HG03280 (cell line): ENCODE measurements at regions not wholly inside any gene's neighbourhood (a gene's known extent, or its start where the extent isn't known, plus 50 kb on each side); places are given as distances from the start of the nearest gene placed in this dataset.
"Not testable (repeated sequence)": the region's sequence is repeated elsewhere in the genome, so short reads cannot be mapped to it uniquely, and the experiment has no call there.

ENCODE experiments used
- ATAC-seq: cut with Tn5 transposase; IDR thresholded peaks from one replicate; pipeline ENCODE4 v1.9.1; 2021; ENCODE audit warnings: mild to moderate bottlenecking, moderate library complexity; ENCODE audit not compliant: unreplicated experiment

DNA sequence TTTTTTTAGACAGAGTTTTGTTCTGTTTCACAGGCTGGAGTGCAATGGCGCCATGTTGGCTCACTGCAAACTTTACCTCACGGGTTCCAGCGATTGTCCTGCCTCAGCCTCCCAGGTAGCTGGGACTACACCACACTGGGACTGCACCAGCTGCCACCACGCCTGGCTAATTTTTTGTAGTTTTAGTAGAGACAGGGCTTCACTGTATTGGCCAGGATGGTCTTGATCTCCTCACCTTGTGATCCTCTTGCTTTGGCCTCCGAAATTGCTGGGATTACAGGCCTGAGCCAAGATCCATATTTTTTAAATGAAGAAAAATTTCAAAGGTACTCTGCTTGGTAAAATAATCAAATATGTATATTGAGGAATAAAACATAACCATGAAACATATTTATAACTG, 195.8 kb upstream of the TPTE start:
- peak; percentile 93 for ATAC-seq

DNA sequence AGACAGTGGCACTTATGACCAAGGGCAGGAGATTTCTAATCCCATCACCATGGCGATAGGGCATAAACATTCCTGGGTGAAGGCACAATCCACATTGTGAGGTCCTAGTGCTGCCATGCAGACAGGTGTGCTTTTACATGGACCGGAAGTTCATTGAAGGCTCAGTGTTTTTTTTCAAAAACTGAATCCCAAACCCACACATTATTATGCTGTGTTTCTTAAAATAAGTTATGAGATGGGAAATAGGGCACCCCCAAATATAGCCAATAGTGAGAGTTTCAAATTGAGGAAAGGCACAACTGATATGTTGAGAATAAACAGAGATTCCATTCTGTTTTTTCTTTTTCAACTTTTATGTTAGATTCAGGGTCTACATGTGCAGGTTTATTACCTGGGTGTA, 195.2 kb upstream of the TPTE start:
- ATAC-seq, result not testable (repeated sequence)

DNA sequence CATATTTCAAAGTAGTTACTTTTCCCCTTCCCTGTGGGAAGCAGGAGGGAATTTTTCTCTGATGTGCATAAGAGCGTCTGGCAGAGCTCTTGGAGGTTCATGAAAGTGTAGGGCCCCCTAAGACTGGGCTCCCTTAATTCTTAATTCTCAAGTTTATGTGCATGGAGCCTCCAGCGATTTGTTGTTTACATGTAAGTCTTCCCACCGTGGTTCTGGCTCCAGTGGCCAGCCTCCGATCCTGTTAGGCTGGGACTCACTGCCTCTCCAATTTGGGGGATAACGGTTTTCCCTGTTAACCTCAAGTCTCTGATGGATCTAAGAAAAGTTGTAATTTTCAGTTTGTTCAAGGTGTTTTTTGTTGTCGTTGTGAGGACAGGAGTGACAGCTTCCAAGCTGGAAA, 192.7 kb upstream of the TPTE start:
- not testable (repeated sequence) for ATAC-seq

DNA sequence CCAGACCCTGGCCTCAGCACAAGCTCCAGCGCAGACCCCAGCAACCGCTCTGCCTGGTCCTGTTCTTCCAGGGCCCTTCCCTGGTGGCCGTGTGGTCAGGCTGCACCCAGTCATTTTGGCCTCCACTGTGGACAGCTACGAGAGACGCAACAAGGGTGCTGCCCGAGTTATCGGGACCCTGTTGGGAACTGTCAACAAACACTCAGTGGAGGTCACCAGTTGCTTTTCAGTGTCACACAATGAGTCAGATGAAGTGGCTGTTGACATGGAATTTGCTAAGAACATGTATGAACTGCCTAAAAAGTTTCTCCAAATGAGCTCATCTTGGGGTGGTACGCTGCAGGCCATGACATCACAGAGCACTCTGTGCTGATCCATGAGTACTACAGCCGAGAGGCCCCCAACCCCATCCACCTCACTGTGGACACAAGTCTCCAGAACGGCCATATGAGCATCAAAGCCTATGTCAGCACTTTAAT, 190.7 kb upstream of the TPTE start:
- ATAC-seq, result not testable (repeated sequence)

DNA sequence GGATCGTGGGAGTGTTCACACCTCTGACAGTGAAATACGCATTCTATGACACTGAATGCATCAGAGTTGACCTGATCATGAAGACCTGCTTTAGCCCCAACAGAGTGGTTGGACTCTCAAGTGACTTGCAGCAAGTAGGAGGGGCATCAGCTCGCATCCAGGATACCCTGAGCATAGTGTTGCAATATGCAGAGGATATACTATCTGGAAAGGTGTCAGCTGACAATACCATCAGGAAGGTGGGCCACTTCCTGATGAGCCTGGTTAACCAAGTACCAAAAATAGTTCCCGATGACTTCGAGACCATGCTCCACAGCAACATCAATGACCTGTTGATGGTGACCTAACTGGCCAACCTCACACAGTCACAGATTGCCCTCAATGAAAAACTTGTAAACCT, 190.2 kb upstream of the TPTE start:
- not testable (repeated sequence) for ATAC-seq

DNA sequence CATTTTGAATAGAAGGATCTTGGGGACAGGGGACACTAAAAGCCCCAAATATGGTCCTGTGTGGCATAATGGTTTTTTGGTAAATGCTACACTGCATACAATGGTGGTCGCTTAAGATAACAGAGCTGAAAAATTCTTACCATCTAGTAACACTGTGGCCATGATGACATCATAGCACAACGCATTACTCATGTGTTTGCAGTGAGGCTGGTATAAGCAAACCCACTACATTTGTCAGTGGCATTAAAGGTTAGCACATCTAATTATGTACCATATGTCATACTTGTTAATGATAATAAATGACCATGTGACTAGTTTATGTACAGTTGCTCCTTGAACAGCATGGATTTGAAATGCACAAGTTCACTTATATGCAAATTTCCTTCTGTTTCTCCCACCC, 188.4 kb upstream of the TPTE start:
- ATAC-seq, result not testable (repeated sequence)

DNA sequence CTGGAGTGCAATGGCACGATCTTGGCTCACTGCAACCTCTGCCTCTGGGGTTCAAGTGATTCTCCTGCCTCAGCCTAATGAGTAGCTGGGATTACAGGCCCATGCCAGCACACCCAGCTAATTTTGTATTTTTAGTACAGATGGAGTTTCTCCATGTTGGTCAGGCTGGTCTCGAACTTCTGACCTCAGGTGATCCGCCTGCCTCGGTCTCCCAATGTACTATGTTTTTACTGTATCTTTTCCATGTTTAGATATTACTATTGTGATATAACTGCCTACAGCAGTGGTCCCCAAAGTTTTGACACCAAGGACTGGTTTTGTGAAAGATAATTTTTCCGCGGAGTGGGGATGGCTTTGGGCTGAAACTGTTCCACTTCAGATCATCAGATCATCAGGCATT, 187.0 kb upstream of the TPTE start:
- not testable (repeated sequence) for ATAC-seq

DNA sequence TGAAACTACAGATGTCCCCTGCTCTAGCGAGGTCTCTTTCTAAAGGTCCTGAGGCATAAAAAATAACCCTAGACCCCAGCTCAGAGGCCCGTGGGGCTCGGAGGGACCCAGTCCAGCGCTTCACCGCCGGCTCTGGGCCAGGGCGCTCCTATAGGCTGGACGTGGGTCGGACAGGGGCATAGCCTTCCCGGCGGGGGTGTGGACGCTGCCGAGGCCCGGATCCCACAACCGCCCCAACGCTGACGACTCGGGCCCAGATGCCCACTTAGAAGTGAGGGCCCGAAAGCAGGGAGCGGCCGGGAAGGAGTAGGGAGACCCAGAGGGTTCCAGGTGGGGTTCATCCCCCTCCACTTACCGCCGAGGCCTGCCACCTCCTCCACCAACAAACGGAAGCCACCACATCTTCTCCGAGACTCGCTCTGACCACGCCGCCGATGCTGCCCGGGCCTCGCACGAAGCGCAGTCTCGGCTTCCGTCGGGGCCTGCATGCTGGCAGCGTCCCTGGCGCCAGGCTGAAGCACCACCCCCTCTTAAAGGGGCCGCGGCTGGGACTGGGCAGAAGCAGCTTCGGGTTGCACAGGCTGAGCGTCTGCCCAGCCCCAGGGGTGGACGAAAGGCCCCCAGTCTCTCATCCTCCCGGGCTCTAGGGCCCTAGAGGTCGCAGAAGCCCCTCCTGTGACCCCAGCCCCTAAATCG, 179.0 kb upstream of the TPTE start:
- not testable (repeated sequence) for ATAC-seq

DNA sequence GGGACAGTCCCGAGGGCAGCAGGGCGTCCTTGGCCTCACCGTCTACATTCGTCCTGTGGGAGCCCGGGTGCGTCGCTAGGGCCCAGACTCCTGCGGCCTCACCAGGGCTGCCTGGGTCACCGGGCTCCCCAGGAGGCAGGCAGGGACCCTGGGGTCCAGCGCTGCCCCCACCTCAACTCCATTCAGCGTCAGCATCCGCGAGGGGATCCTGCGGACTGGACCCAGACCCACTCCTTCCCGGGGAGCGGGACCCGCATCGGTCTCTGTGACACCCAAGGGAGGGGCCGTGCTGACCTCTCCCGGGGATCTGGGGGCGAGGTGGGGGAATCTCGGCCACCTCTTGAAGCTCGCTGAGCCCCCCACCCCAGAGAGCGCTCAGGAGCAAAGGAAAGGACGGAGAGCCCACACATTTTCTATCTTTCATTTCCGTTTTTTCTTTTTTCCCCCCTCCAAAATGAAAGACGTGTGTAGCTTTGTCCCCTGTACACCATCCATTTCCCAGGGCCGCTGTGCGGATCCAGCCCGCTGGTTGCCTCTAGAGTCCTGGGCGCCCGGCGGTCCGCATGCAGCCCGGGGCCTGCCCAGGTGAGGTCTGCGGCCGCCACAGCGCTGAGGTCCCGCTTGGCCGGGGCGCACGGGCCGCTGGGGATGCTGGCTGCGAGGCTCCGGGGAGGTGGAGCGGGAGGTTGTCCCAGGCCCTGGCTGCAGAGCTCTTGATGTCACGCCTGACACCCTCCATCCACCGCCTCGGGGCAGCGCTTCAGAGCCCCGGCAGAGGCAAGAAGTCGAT, 178.0 kb upstream of the TPTE start:
- not testable (repeated sequence) for ATAC-seq

DNA sequence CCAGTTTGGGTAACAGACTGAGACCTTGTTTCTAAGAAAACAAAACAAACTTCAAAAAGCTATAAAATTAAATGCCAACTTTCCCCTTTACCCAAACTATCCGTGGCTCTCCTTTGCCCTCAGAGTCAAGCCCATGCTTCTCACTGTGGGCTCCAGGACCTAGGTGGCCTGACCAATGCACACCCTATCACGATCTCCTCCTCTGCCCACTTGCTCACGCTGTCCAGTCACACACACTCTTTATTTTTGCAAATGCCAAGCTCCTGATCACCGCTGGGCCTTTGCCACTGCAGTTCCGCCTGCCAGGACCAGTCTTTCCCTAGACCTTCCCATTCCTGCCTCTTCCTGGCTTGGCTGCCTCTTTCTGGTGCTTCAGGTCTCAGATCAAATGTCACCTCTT, 177.1 kb upstream of the TPTE start:
- ATAC-seq, result not testable (repeated sequence)

DNA sequence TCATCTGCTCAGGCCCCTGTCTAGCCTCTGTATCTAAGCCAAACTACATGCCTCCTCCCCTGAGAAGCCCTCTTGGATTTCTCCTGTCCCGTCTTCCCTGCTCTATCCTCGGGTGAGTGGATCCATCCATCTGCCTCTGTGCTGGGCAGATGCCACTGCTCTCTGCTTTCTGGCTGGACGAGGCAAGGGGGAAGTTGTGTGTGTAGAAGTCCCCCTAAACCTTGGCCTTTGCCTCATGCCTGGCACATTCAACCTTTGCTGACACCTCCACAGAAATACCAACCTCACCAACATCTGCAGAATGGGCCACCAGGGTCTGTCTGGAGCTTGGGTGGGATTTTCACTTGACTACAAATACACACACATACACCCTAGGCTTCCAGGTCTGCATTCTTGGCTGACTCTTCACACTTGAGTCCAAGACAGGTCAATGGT, 176.2 kb upstream of the TPTE start:
- not testable (repeated sequence) for ATAC-seq

DNA sequence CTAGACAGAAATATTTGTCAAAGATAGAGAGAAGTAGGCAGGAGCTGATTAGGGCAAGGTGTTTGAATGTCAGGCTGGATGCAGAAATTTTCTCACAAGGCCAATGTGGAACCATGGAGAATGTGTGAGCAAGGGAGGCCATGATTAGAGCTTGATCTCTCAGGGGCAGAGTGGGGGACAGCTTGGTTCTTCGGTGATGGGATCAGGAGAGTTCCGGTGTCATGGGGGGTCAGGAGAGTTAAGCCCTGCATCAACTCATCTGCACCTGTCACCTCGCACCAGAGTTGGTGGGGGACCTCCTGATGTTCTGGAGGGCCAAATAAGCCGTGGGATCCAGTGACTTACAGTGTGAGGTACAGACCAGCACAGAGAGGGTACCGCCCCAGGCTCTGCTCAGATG, 175.1 kb upstream of the TPTE start:
- ATAC-seq, result not testable (repeated sequence)

DNA sequence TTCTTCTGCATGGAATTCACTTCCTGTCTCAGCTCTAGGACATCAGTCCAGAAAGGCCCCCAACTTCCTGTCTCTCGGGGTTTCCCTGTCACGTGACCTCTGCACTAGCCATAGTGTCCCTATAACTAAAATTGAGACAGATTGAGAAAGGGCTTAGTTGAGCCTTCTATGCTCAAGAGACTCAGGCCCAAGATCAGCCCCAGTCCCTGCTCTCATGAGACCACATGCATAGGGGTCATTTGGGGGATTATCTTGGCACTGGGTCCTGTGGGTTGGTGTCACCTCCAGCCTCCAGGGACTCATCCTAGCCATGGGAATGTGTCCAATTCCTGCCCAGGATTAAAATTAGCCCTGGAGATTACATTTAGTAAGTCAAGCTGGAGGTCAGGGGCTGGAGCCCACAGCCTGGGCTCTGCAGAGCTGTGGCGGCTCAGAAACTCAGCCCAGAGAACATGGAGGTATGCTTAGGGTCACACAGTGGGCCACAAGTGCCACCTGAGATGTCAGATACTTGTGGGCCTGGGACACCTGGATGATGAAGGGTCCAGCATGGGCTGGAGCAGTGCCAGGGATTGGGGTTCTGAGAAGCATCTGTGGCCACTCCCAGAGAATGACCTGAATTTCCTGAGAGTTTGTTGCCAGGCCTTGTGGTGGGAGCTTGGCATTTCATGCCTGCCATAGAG, 174.3 kb upstream of the TPTE start:
- not testable (repeated sequence) for ATAC-seq

DNA sequence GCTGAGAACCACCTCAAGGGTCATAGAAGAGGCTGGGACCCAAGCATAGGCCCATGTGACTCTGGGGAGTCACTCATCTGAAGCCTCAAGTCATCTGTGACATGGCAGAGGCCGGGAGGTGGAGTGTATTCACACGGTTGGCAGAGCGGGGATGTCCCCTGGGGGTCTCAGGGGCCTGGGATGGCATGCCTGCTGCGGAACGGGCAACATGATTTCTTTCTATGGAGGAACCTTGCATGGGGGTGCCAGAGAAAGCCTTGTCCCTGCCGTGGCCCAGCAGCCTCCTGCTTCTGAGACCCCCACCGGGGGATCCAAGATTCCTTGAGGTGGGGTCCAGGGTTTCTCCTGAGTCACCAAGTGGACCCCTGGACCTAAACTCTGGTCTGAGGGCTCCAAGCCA, 173.7 kb upstream of the TPTE start:
- not testable (repeated sequence) for ATAC-seq

DNA sequence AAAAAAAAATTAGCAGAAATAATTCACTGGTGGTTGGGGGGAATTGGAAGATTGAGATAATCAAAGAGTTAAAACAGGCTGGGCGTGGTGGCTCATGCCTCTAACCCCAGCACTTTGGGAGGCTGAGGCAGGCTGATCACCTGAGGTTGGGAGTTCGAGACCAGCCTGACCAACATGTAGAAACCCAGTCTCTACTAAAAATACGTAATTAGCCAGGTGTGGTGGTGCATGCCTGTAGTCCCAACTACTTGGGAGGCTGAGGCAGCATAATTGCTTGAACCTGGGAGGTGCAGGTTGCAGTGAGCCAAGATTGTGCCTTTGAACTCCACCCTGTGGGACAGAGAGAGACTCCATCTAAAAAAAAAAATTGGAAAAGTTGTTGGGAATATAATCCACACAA, 173.2 kb upstream of the TPTE start:
- not testable (repeated sequence) for ATAC-seq

DNA sequence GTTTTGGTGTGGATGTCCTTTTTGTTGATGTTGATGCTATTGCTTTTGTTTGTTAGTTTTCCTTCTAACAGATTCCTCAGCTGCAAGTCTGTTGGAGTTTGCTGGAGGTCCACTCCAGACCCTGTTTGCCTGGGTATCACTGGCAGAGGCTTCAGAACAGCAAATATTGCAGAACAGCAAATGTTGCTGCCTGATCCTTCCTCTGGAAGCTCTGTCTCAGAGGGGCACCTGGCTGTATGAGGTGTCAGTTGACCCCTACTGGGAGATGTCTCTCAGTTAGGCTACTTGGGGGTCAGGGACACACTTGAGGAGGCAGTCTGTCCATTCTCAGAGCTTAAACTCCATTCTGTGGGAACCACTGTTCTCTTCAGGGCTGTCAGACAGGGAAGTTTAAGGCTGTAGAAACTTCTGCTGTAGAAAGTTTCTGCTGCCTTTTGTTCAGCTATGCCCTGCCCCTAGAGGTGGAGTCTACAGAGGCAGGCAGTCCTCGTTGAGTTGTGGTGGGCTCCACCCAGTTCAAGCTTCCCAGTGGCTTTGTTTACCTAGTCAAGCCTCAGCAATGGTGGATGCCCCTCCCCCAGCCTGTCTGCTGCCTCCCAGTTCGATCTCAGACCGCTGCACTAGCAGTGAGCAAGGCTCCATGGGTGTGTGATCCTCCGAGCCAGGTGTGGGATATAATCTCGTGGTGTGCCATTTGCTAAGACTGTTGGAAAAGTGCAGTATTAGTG, 166.4 kb upstream of the TPTE start:
- not testable (repeated sequence) for ATAC-seq

DNA sequence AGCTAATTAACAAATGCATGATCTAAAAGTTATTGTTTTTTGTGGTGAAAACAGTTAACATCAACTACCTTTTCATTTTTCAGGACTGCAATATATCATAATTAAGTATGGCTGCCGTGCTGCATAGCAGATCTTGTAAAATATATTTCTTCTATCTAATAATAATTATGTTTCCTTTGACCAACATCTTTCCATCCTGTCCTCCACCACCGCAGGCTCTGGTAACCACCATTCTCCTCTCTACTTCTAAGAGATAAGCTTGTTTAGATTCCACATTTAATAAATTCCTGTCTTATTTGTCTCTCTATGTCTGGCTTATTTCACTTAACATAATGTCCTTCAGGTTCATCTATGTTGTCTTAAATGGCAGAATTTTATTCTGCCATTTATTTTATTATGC, 162.3 kb upstream of the TPTE start:
- ATAC-seq, result not testable (repeated sequence)

DNA sequence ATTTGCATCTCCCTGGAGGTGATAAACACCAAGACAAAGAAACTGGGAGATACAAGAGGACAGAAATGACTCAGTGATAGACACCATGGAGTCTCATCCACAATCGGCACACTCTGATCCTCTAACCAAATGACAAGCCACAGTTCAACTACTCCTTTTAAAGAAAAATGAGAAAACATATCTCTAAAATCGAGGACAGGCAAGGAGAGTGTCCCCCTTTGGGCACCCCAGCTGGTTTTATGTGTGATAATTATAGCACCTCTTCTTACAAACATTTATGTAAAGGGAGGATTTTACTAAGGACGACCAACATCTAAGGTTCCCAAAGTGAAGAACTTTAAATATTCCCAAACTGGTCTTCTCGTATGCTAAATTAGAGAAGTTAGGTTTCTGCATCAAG, 161.5 kb upstream of the TPTE start:
- ATAC-seq, result not testable (repeated sequence)

DNA sequence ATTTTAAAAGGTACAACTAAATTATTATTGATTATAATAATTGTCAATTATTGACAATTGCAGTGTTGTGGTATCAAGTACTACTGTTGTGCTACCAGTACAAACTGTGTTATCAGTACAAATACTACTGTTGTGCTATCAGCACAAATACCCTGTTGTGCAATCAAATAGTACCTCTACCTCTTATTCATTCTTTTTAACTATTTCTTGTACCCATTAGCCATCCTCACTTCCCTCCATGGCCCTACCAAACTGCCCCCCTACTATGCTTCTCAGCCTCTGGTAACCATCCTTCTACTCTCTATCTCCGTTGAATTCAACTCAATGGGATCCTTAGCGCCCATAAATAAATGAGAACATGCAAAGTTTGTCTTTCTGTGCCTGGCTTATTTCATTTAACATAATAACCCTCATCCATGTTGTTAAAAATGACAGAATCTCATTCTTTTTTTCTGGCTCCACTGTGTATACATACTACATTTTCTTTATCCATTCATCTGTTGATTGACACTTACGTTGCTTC, 160.1 kb upstream of the TPTE start:
- not testable (repeated sequence) for ATAC-seq

DNA sequence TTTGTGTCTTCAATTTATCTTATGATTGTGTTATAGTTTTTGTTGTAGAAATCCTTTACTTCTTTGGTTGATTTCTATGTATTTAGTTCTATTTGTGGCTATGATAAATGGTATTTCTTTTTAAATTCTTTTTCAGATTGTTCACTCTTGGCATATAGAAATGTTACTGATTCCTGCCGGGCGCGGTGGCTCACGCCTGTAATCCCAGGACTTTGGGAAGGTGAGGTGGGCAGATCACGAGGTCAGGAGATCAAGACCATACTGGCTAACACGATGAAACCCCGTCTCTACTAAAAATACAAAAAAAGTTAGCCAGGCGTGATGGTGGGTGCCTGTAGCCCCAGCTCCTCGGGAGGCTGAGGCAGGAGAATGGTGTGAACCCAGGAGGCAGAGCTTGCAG, 158.6 kb upstream of the TPTE start:
- ATAC-seq, result not testable (repeated sequence)

DNA sequence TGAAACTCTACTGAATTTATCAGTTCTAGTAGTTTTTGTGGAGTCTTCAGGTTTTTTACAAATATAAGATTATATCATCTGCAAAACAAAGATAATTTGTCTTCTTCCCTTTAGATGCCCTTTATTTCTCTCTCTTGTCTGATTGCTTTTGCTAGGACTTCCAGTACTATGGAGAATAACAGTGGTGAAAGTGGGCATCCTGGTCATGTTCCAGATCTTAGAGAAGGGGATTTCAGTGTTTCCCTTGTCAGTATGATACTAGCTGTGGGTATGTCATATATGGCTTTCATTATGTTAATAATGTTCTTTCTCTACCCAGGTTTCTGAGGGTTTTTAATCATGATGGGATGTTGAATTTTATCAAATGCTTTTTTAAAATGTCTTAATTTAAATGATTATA, 158.1 kb upstream of the TPTE start:
- not testable (repeated sequence) for ATAC-seq
